Fibroblast of villous mesenchyme (primary cell): ENCODE measurements at regions not wholly inside any gene's neighbourhood (a gene's known extent, or its start where the extent isn't known, plus 50 kb on each side); places are given as distances from the start of the nearest gene placed in this dataset.

ENCODE experiments used
- DNase-seq: peaks from one replicate; pipeline ENCODE4 v3.0.0-alpha.2; 2010; ENCODE audit warnings: low read depth
- H3K4me3 ChIP-seq: 2 replicates; pipeline ENCODE4 v1.5.1; 2011; ENCODE audit warnings: low read depth, mild to moderate bottlenecking, low read length
- CTCF ChIP-seq: IDR thresholded peaks from 2 replicates; pipeline ENCODE4 v1.5.1; 2012; ENCODE audit warnings: low read depth, mild to moderate bottlenecking, low read length; ENCODE audit not compliant: insufficient read depth

- no peak for DNase-seq
- H3K4me3 ChIP-seq, result no peak overlapping the region
- TF ChIP-seq CTCF, result no peak
Measured at GRCh38 chr3:105214590-105214989, 152.1 kb upstream of the ALCAM start.

GRCh38 chr3:105222568-105223093, 144.1 kb upstream of the ALCAM start:
- no peak overlapping the region for H3K4me3 ChIP-seq
- TF ChIP-seq CTCF, result no peak
- DNase-seq, result no peak

- DNase-seq, result no peak
Measured at GRCh38 chr3:105223815-105224214, 142.9 kb upstream of the ALCAM start.

GRCh38 chr3:105228696-105229095, 138.0 kb upstream of the ALCAM start:
- H3K4me3 ChIP-seq, result no peak overlapping the region
- no peak for DNase-seq
- no peak for TF ChIP-seq CTCF

More at GRCh38 chr3:105223815-105224214, 142.9 kb upstream of the ALCAM start:
- no peak for TF ChIP-seq CTCF
- no peak overlapping the region for H3K4me3 ChIP-seq

GRCh38 chr3:105232553-105232952, 134.2 kb upstream of the ALCAM start:
- TF ChIP-seq CTCF, result no peak
- H3K4me3 ChIP-seq, result no peak overlapping the region
- peak; percentile 4 for DNase-seq

- no peak for TF ChIP-seq CTCF
- DNase-seq, result no peak
- no peak overlapping the region for H3K4me3 ChIP-seq
Measured at GRCh38 chr3:105233010-105233409, 133.7 kb upstream of the ALCAM start.

- H3K4me3 ChIP-seq, result no peak overlapping the region
- no peak for DNase-seq
- no peak for TF ChIP-seq CTCF
Measured at GRCh38 chr3:105235221-105235620, 131.5 kb upstream of the ALCAM start.
